ENCODE measurements at regions not wholly inside any gene's neighbourhood (a gene's known extent, or its start where the extent isn't known, plus 50 kb on each side); places are given as distances from the start of the nearest gene placed in this dataset.

DNA sequence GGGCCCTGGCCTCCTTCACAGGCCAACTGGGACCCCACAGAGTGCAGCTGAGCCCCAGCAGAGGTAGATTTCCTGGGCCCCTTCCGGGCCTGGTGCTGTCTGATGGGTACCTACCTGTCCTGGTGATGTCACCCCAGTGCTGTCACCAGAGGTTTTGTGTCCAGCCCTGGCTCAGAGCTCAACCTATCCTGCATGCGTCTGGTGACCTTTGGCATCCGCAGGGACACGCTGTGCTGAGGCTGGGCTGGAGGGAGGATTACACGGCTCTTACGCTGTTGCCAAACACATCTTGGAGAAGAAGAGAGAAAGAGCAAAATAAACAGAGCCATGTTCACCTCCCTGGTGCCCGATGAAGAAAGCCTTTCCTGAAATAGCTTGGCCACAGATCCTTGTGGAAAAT, 70.6 kb upstream of the MED9 start (continued):
- TF ChIP-seq NFKBIZ (CRISPR knock-in tag; IDR thresholded peaks at IDR 0.05) = no peak
- TF ChIP-seq, protein P1, sequence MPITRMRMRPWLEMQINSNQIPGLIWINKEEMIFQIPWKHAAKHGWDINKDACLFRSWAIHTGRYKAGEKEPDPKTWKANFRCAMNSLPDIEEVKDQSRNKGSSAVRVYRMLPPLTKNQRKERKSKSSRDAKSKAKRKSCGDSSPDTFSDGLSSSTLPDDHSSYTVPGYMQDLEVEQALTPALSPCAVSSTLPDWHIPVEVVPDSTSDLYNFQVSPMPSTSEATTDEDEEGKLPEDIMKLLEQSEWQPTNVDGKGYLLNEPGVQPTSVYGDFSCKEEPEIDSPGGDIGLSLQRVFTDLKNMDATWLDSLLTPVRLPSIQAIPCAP (CRISPR knock-in tag; IDR thresholded peaks at IDR 0.05; ENCODE audit: low read depth) = no peak
- no peak for TF ChIP-seq KDM6A (CRISPR knock-in tag; IDR thresholded peaks at IDR 0.05; ENCODE audit: low read depth)
- TF ChIP-seq ZFP37 (CRISPR knock-in tag; IDR thresholded peaks at IDR 0.05; ENCODE audit: borderline replicate concordance) = no peak
- no peak for TF ChIP-seq TCF7 (IDR thresholded peaks at IDR 0.05; ENCODE audit: low read depth)
- TF ChIP-seq ZNF354B (CRISPR knock-in tag; IDR thresholded peaks at IDR 0.05) = no peak
- TF ChIP-seq CBX1 (IDR thresholded peaks at IDR 0.05; ENCODE audit: low read depth) = no peak
- TF ChIP-seq PLRG1 (conservative IDR thresholded peaks at IDR 0.05) = no peak
- TF ChIP-seq ATM (IDR thresholded peaks at IDR 0.05; ENCODE audit: borderline replicate concordance) = no peak
- no peak for TF ChIP-seq NFATC3 (CRISPR knock-in tag; IDR thresholded peaks at IDR 0.05)
- TF ChIP-seq, protein P2, sequence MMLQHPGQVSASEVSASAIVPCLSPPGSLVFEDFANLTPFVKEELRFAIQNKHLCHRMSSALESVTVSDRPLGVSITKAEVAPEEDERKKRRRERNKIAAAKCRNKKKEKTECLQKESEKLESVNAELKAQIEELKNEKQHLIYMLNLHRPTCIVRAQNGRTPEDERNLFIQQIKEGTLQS (CRISPR knock-in tag; IDR thresholded peaks at IDR 0.05) = peak; percentile 76; the same call in 1 of the 2 replicates
- 0 out of 2 replicates have a peak, but pooled peaks have one; percentile 21 for TF ChIP-seq ZNF782 (CRISPR knock-in tag; IDR thresholded peaks at IDR 0.05; ENCODE audit: borderline replicate concordance)
- TF ChIP-seq, protein P3, sequence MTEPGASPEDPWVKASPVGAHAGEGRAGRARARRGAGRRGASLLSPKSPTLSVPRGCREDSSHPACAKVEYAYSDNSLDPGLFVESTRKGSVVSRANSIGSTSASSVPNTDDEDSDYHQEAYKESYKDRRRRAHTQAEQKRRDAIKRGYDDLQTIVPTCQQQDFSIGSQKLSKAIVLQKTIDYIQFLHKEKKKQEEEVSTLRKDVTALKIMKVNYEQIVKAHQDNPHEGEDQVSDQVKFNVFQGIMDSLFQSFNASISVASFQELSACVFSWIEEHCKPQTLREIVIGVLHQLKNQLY (CRISPR knock-in tag; IDR thresholded peaks at IDR 0.05) = no peak
- no peak for TF ChIP-seq ZNF136 (CRISPR knock-in tag; IDR thresholded peaks at IDR 0.05; ENCODE audit: low read depth)
- no peak for TF ChIP-seq ZNF792 (CRISPR knock-in tag; IDR thresholded peaks at IDR 0.05)
- no peak for TF ChIP-seq ZNF282 (IDR thresholded peaks at IDR 0.05; ENCODE audit: partially characterized antibody)
- no peak for TF ChIP-seq RBAK (CRISPR knock-in tag; IDR thresholded peaks at IDR 0.05)
- TF ChIP-seq ZNF460 (CRISPR knock-in tag; IDR thresholded peaks at IDR 0.05; ENCODE audit: borderline replicate concordance) = no peak
- peak; percentile 49; the same call in 1 of the 2 replicates for TF ChIP-seq MTA1 (CRISPR knock-in tag; IDR thresholded peaks at IDR 0.05; ENCODE audit: borderline replicate concordance)
- no peak for TF ChIP-seq ZNF562 (CRISPR knock-in tag; IDR thresholded peaks at IDR 0.05; ENCODE audit: borderline replicate concordance)
- TF ChIP-seq ZNF839 (CRISPR knock-in tag; IDR thresholded peaks at IDR 0.05; ENCODE audit: borderline replicate concordance) = no peak
- TF ChIP-seq JUNB (CRISPR knock-in tag; IDR thresholded peaks at IDR 0.05; ENCODE audit: borderline replicate concordance) = no peak
- TF ChIP-seq NBN (conservative IDR thresholded peaks at IDR 0.05) = no peak
- TF ChIP-seq, protein P4, sequence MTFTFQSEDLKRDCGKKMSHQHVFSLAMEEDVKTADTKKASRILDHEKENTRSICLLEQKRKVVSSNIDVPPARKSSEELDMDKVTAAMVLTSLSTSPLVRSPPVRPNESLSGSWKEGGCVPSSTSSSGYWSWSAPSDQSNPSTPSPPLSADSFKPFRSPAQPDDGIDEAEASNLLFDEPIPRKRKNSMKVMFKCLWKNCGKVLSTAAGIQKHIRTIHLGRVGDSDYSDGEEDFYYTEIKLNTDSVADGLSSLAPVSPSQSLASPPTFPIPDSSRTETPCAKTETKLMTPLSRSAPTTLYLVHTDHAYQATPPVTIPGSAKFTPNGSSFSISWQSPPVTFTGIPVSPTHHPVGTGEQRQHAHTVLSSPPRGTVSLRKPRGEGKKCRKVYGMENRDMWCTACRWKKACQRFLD (CRISPR knock-in tag; IDR thresholded peaks at IDR 0.05; ENCODE audit: borderline replicate concordance) = no peak
- TF ChIP-seq, protein P5, sequence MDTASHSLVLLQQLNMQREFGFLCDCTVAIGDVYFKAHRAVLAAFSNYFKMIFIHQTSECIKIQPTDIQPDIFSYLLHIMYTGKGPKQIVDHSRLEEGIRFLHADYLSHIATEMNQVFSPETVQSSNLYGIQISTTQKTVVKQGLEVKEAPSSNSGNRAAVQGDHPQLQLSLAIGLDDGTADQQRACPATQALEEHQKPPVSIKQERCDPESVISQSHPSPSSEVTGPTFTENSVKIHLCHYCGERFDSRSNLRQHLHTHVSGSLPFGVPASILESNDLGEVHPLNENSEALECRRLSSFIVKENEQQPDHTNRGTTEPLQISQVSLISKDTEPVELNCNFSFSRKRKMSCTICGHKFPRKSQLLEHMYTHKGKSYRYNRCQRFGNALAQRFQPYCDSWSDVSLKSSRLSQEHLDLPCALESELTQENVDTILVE (CRISPR knock-in tag; IDR thresholded peaks at IDR 0.05) = no peak
- TF ChIP-seq SMAD9 (CRISPR knock-in tag; IDR thresholded peaks at IDR 0.05) = no peak
- TF ChIP-seq MED13 (CRISPR knock-in tag; IDR thresholded peaks at IDR 0.05) = no peak
- TF ChIP-seq, protein P6, sequence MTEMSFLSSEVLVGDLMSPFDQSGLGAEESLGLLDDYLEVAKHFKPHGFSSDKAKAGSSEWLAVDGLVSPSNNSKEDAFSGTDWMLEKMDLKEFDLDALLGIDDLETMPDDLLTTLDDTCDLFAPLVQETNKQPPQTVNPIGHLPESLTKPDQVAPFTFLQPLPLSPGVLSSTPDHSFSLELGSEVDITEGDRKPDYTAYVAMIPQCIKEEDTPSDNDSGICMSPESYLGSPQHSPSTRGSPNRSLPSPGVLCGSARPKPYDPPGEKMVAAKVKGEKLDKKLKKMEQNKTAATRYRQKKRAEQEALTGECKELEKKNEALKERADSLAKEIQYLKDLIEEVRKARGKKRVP (CRISPR knock-in tag; IDR thresholded peaks at IDR 0.05) = peak in 1 of 2 experiments; percentile 39; a peak in 1 of 4 replicates
